ENCODE measurements at regions not wholly inside any gene's neighbourhood (a gene's known extent, or its start where the extent isn't known, plus 50 kb on each side); places are given as distances from the start of the nearest gene placed in this dataset.

DNA sequence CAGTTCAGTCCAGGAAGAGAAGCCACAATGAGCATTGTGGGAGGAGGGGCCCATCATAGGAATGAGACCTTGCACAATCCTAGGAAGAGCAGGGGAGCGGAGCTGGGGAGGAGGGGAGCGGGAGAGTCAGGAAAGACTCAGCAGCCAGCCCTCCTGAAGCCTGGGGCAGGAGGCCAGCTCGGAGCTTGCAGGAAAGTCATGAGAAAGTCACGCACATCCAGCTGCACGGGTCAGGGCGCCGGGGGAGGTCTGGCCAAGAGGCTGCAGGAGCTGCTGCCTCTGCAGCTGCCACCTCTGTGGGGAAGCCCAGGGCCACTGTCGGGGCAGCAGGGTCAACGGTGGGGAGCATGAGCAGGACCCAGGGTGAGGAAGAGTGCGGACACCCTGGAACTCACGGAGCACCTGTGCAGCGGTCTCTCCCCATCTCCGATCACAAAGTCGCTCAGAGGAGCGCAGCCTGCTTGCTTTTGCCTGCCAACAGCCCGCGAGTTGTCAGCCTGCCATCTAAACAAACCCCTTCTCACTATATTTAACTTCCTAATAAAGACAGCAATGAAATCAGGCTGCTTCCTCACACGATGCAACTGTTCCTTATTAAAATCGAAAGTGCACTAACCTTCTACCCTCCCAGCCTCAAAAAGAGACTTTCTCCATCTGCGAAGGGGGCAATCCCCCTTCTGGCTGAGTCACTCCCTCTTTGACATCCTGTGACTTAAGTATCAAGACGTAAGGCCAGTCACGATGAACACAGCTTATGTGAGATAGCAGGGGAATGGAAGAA is 52.9 kb upstream of the RTL6 start:
- TF ChIP-seq, protein P1, sequence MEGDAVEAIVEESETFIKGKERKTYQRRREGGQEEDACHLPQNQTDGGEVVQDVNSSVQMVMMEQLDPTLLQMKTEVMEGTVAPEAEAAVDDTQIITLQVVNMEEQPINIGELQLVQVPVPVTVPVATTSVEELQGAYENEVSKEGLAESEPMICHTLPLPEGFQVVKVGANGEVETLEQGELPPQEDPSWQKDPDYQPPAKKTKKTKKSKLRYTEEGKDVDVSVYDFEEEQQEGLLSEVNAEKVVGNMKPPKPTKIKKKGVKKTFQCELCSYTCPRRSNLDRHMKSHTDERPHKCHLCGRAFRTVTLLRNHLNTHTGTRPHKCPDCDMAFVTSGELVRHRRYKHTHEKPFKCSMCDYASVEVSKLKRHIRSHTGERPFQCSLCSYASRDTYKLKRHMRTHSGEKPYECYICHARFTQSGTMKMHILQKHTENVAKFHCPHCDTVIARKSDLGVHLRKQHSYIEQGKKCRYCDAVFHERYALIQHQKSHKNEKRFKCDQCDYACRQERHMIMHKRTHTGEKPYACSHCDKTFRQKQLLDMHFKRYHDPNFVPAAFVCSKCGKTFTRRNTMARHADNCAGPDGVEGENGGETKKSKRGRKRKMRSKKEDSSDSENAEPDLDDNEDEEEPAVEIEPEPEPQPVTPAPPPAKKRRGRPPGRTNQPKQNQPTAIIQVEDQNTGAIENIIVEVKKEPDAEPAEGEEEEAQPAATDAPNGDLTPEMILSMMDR (IDR thresholded peaks at IDR 0.05; ENCODE audit: insufficient read depth, low read length): no peak
- H3K4me3 ChIP-seq (ENCODE audit: low read depth, low read length): peak overlapping the region; percentile 63
- peak; percentile 95 for DNase-seq (ENCODE audit: low read depth)

DNA sequence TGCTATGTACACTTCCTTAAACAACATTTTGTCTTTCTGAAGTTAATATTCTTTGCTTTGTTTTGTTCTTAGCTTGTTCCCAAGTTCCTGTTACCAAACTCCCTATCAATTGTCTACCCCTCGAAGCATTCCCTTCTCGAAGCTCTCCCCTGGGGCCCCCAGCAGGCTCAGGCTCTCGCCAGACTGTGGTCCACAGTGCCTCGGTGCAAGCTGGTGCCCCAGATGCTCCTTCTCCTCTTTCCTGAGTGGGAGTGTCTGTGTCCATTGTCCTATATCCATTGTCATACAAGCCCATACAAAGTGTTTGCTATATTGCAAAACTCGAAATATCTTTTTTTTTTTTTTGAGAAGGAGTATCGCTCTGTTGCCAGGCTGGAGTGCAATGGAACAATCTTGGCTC is 51.7 kb upstream of the RTL6 start:
- TF ChIP-seq, protein P1 (IDR thresholded peaks at IDR 0.05; ENCODE audit: insufficient read depth, low read length): no peak
- DNase-seq (ENCODE audit: low read depth): no peak
- no peak overlapping the region for H3K4me3 ChIP-seq (ENCODE audit: low read depth, low read length)

DNA sequence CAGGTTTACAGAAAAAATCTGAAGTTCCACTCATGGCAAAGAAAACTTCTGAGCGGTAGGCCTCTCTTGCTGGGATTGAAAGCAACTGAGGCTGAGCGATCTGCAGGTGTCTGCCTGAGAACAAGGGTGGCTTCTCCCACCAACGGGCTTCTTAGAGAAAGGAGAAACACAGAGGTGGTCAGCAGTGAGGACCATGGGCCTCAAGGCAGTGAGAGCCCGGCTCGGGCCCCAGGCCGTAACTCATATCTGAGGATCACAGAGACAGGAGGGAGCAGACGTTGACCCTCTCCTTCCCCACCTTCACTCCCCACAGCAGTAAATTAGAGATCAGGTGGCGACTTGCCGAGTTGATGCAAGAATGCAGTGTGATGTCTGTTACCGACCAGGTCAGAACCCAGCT is 50.9 kb upstream of the RTL6 start:
- DNase-seq (ENCODE audit: low read depth): no peak
- TF ChIP-seq, protein P1 (IDR thresholded peaks at IDR 0.05; ENCODE audit: insufficient read depth, low read length): no peak
- no peak overlapping the region for H3K4me3 ChIP-seq (ENCODE audit: low read depth, low read length)
